Common myeloid progenitor, CD34-positive (primary cell): ENCODE measurements at regions not wholly inside any gene's neighbourhood (a gene's known extent, or its start where the extent isn't known, plus 50 kb on each side); places are given as distances from the start of the nearest gene placed in this dataset.

Experiments
- CTCF ChIA-PET: fragments of 350-600 bp; sonication (Branson Sonifier 250); formaldehyde crosslinking; loops from one replicate; lab custom pipeline; 2021; ENCODE audit warnings: antibody characterized with exemption; lab: Charles Lee
- POLR2A ChIA-PET: fragments of 350-600 bp; sonication (Branson Sonifier 250); formaldehyde crosslinking; loops from one replicate; lab custom pipeline; 2021; ENCODE audit warnings: antibody characterized with exemption; lab: Charles Lee
- DNase-seq, 3 donors: peaks; one replicate each; pipeline versions ENCODE4 v3.0.0 to v3.0.0-alpha.2; 2013
- H3K27ac ChIP-seq, 2 experiments: 1 replicate in 1 of 2; 2 replicates in 1 of 2; pipeline ENCODE4 v1.7.0; 2013; ENCODE audit warnings: inconsistent platforms in 2 of 2, low read length in 2 of 2, mild to moderate bottlenecking in 2 of 2, low read depth in 1 of 2, moderate library complexity in 1 of 2; ENCODE audit not compliant: severe bottlenecking in 2 of 2, insufficient read depth in 1 of 2, poor library complexity in 1 of 2
- H3K27me3 ChIP-seq, 5 experiments: replicated peaks in 2 of 5; 1 replicate in 3 of 5; 2 replicates in 2 of 5; pipeline versions ENCODE4 v1.6.1 to v1.7.0; 2013; ENCODE audit warnings: low read length in 4 of 5, mild to moderate bottlenecking in 2 of 5, moderate library complexity in 2 of 5, inconsistent platforms in 1 of 5; ENCODE audit not compliant: insufficient read depth in 5 of 5, control insufficient read depth in 4 of 5
- H3K36me3 ChIP-seq, 4 experiments: 1 replicate in 2 of 4; 2 replicates in 2 of 4; pipeline versions ENCODE4 v1.6.1 to v1.7.0; 2013; ENCODE audit warnings: low read length in 3 of 4, control low read depth in 1 of 4, mild to moderate bottlenecking in 1 of 4; ENCODE audit not compliant: control insufficient read depth in 4 of 4, insufficient read depth in 4 of 4
- H3K4me1 ChIP-seq, 4 experiments: 1 replicate in 3 of 4; 2 replicates in 1 of 4; pipeline versions ENCODE4 v1.6.1 to v1.7.1; 2013; ENCODE audit warnings: low read length in 3 of 4, mild to moderate bottlenecking in 3 of 4, control low read depth in 1 of 4, inconsistent platforms in 1 of 4, moderate library complexity in 1 of 4; ENCODE audit not compliant: control insufficient read depth in 4 of 4, insufficient read depth in 4 of 4; ENCODE audit errors: control extremely low read depth in 1 of 4
- H3K4me3 ChIP-seq, 7 experiments: 1 replicate in 4 of 7; 2 replicates in 3 of 7; pipeline versions ENCODE4 v1.5.1 to v1.7.0; 2013; ENCODE audit warnings: mild to moderate bottlenecking in 7 of 7, low read length in 6 of 7, moderate library complexity in 6 of 7, inconsistent platforms in 2 of 7, low read depth in 2 of 7, control low read depth in 1 of 7; ENCODE audit not compliant: insufficient read depth in 4 of 7, control insufficient read depth in 1 of 7; ENCODE audit errors: extremely low read depth in 1 of 7
- H3K9me3 ChIP-seq, 5 experiments: 1 replicate in 4 of 5; 2 replicates in 1 of 5; pipeline versions ENCODE4 v1.6.1 to v1.7.1; 2013; ENCODE audit warnings: low read length in 4 of 5, mild to moderate bottlenecking in 2 of 5, inconsistent platforms in 1 of 5, low read depth in 1 of 5, moderate library complexity in 1 of 5; ENCODE audit not compliant: control insufficient read depth in 4 of 5, insufficient read depth in 2 of 5; ENCODE audit errors: control extremely low read depth in 1 of 5
- WGBS: methylation state at CpG from one replicate; pipeline ENCODE4 v1.1.5; 2013; ENCODE audit not compliant: insufficient coverage; 5-methylcytosine and 5-hydroxymethylcytosine counted together

GRCh38 chr1:61519631-61520030, 205.3 kb downstream of the TM2D1 start:
- POLR2A ChIA-PET = no interaction called here
- WGBS = no CpG with 5 or more reads among the region's 2 CpGs
- Histone ChIP-seq H3K27ac (no peak overlapping the region), H3K4me1 (no peaks in the 10 kb centered on the region), H3K4me3 (no peak overlapping the region), H3K36me3 (no peaks in the 10 kb centered on the region), H3K9me3 (no peaks in the 10 kb centered on the region), H3K27me3 (no peaks in the 10 kb centered on the region)
- no peak for DNase-seq
- CTCF ChIA-PET = no interaction called here

- no peak for DNase-seq
- no peaks in the 10 kb centered on the region for H3K9me3 ChIP-seq
- WGBS = no CpG with 5 or more reads among the region's 1 CpG
- ChIA-PET CTCF (no interaction called here), POLR2A (no interaction called here)
- no peaks in the 10 kb centered on the region for H3K4me1 ChIP-seq
- no peak overlapping the region for H3K27ac ChIP-seq
- no peaks in the 10 kb centered on the region for H3K27me3 ChIP-seq
- H3K36me3 ChIP-seq = no peaks in the 10 kb centered on the region
- no peak overlapping the region for H3K4me3 ChIP-seq
These were observed 206.1 kb downstream of the TM2D1 start for GRCh38 chr1:61518670-61519400.

- POLR2A ChIA-PET = no interaction called here
- 93% methylated on average over 2 of the region's 4 CpGs for WGBS
- no peaks in the 10 kb centered on the region for H3K27me3 ChIP-seq
- H3K9me3 ChIP-seq = no peaks in the 10 kb centered on the region
- no peak overlapping the region for H3K27ac ChIP-seq
- CTCF ChIA-PET = no interaction called here
- no peak for DNase-seq
- no peak overlapping the region for H3K4me3 ChIP-seq
- no peaks in the 10 kb centered on the region for H3K36me3 ChIP-seq
- H3K4me1 ChIP-seq = no peaks in the 10 kb centered on the region
These were observed 207.6 kb downstream of the TM2D1 start for GRCh38 chr1:61517345-61517744.

- CTCF ChIA-PET = no interaction called here
These were observed 209.8 kb downstream of the TM2D1 start for GRCh38 chr1:61515096-61515495.

More at GRCh38 chr1:61515096-61515495, 209.8 kb downstream of the TM2D1 start:
- POLR2A ChIA-PET = no interaction called here
- Histone ChIP-seq H3K4me3 (no peak overlapping the region), H3K27me3 (peaks cover 0 to under 1% (median 0%) of the 10 kb centered on the region in 5 experiments), H3K4me1 (no peaks in the 10 kb centered on the region), H3K36me3 (no peaks in the 10 kb centered on the region), H3K27ac (no peak overlapping the region), H3K9me3 (no peaks in the 10 kb centered on the region)
- no peak for DNase-seq
- 100% methylated on average over 2 of the region's 2 CpGs for WGBS
